NB4 (cell line): ENCODE measurements at regions not wholly inside any gene's neighbourhood (a gene's known extent, or its start where the extent isn't known, plus 50 kb on each side); places are given as distances from the start of the nearest gene placed in this dataset.
"Not testable (repeated sequence)": the region's sequence is repeated elsewhere in the genome, so short reads cannot be mapped to it uniquely, and the experiment has no call there.

Experiments used
- CTCF ChIP-seq: IDR thresholded peaks from one replicate; pipeline ENCODE4 v1.5.1; 2012; ENCODE audit warnings: low read depth, low read length
- POLR2A ChIP-seq: IDR thresholded peaks from 2 replicates; pipeline ENCODE4 v1.6.1; 2011; ENCODE audit warnings: mild to moderate bottlenecking; ENCODE audit not compliant: insufficient read length; ENCODE audit errors: extremely low read depth

GRCh38 chr5:118063836-118064235 lies 924.5 kb downstream of the DTWD2 start:
- TF ChIP-seq CTCF, POLR2A: not testable (repeated sequence)
